ENCODE measurements at regions not wholly inside any gene's neighbourhood (a gene's known extent, or its start where the extent isn't known, plus 50 kb on each side); places are given as distances from the start of the nearest gene placed in this dataset.

GRCh38 chr16:86296256-86296655 is 214.1 kb upstream of the FOXF1 start:
- TF ChIP-seq, protein P1, sequence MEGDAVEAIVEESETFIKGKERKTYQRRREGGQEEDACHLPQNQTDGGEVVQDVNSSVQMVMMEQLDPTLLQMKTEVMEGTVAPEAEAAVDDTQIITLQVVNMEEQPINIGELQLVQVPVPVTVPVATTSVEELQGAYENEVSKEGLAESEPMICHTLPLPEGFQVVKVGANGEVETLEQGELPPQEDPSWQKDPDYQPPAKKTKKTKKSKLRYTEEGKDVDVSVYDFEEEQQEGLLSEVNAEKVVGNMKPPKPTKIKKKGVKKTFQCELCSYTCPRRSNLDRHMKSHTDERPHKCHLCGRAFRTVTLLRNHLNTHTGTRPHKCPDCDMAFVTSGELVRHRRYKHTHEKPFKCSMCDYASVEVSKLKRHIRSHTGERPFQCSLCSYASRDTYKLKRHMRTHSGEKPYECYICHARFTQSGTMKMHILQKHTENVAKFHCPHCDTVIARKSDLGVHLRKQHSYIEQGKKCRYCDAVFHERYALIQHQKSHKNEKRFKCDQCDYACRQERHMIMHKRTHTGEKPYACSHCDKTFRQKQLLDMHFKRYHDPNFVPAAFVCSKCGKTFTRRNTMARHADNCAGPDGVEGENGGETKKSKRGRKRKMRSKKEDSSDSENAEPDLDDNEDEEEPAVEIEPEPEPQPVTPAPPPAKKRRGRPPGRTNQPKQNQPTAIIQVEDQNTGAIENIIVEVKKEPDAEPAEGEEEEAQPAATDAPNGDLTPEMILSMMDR (IDR thresholded peaks at IDR 0.05) = no peak
- no peak for TF ChIP-seq POLR2A (IDR thresholded peaks at IDR 0.05)
- no peak for TF ChIP-seq POLR2AphosphoS5 (IDR thresholded peaks at IDR 0.05)
